Spleen (tissue), 11 donors: ENCODE measurements at regions not wholly inside any gene's neighbourhood (a gene's known extent, or its start where the extent isn't known, plus 50 kb on each side); places are given as distances from the start of the nearest gene placed in this dataset.

Experiments
- DNase-seq: peaks from one replicate; pipeline ENCODE4 v3.0.0-alpha.2; 2020
- H3K27ac ChIP-seq, 8 donors: fragments of 200-600 bp; sonication (generic) in 7 of 8; 1 replicate in 4 of 8; 2 replicates in 4 of 8; pipeline versions ENCODE4 v1.5.0 to v1.8.0; 2016 to 2021; ENCODE audit warnings: inconsistent platforms in 4 of 8, mild to moderate bottlenecking in 4 of 8, moderate library complexity in 1 of 8
- H3K27me3 ChIP-seq, 7 donors: fragments of 200-600 bp; sonication (generic) in 6 of 7; replicated peaks in 1 of 7; 1 replicate in 4 of 7; 2 replicates in 3 of 7; pipeline versions ENCODE4 v1.5.0 to v1.8.0; 2016 to 2021; ENCODE audit warnings: inconsistent platforms in 3 of 7, mild to moderate bottlenecking in 1 of 7
- H3K36me3 ChIP-seq, 6 donors: fragments of 200-600 bp; sonication (generic) in 5 of 6; 1 replicate in 4 of 6; 2 replicates in 2 of 6; pipeline versions ENCODE4 v1.5.0 to v1.8.0; 2016 to 2021; ENCODE audit warnings: inconsistent platforms in 2 of 6
- H3K4me1 ChIP-seq, 6 donors: fragments of 200-600 bp; sonication (generic) in 5 of 6; 1 replicate in 3 of 6; 2 replicates in 3 of 6; pipeline versions ENCODE4 v1.5.0 to v1.8.0; 2016 to 2021; ENCODE audit warnings: inconsistent platforms in 3 of 6
- H3K4me3 ChIP-seq, 8 donors: fragments of 200-600 bp; sonication (generic) in 7 of 8; 1 replicate in 4 of 8; 2 replicates in 4 of 8; pipeline versions ENCODE4 v1.5.0 to v1.8.0; 2016 to 2021; ENCODE audit warnings: inconsistent platforms in 4 of 8, mild to moderate bottlenecking in 4 of 8, moderate library complexity in 2 of 8
- H3K9me3 ChIP-seq, 8 donors: fragments of 200-600 bp; sonication (generic) in 7 of 8; 1 replicate in 4 of 8; 2 replicates in 4 of 8; pipeline versions ENCODE4 v1.5.0 to v1.8.0; 2016 to 2021; ENCODE audit warnings: inconsistent platforms in 4 of 8
- POLR2A ChIP-seq, 3 donors: fragments of 450-650 bp; IDR thresholded peaks; one replicate each; pipeline ENCODE4 v1.5.1; 2017; ENCODE audit warnings: antibody characterized with exemption in 3 of 3, mild to moderate bottlenecking in 1 of 3
- POLR2AphosphoS5 ChIP-seq, 3 donors: sonication (generic); formaldehyde crosslinking; IDR thresholded peaks; one replicate each; pipeline ENCODE4 v1.5.1; 2017; ENCODE audit warnings: antibody characterized with exemption in 3 of 3
- WGBS, 5 donors: extraction: QIAGEN DNeasy Blood & Tissue Kit in 3 of 5; methylation state at CpG; one replicate each; pipeline versions ENCODE4 v1.1.5 to v1.1.7; 2013 to 2018; 5-methylcytosine and 5-hydroxymethylcytosine counted together
- intact Hi-C: fragments of 100-400 bp; cut with DNase I; formaldehyde crosslinking; loops from one replicate; pipeline ENCODE4 v1.15.0; 2023; ENCODE audit warnings: low total_unique reads
- TF ChIP-seq, protein P1 (sequence below), 11 experiments: fragments of 200-600 bp in 7 of 11; fragments of 450-650 bp in 4 of 11; sonication (generic) in 4 of 11; IDR thresholded peaks in 8 of 11; conservative IDR thresholded peaks in 3 of 11; 1 replicate in 7 of 11; 2 replicates in 4 of 11; pipeline versions ENCODE4 v1.4.0 to v1.8.0; 2016 to 2021; ENCODE audit warnings: antibody characterized with exemption in 11 of 11, inconsistent platforms in 4 of 11, mild to moderate bottlenecking in 1 of 11
- donor health status: healthy with polysubstance abuse.
- donor health status: DM: no; HTN: no; CAD: no; lungs with moderate emphysema.
- donor health status: DM: no; HTN: no; CAD: no.
- donor health status: Bipolar disorder and iron deficiency.
- donor health status: healthy.
- donor health status: DM: no; HTN: no; CAD: no.
- donor health status: DM: yes; HTN: yes; CAD: no.

DNA sequence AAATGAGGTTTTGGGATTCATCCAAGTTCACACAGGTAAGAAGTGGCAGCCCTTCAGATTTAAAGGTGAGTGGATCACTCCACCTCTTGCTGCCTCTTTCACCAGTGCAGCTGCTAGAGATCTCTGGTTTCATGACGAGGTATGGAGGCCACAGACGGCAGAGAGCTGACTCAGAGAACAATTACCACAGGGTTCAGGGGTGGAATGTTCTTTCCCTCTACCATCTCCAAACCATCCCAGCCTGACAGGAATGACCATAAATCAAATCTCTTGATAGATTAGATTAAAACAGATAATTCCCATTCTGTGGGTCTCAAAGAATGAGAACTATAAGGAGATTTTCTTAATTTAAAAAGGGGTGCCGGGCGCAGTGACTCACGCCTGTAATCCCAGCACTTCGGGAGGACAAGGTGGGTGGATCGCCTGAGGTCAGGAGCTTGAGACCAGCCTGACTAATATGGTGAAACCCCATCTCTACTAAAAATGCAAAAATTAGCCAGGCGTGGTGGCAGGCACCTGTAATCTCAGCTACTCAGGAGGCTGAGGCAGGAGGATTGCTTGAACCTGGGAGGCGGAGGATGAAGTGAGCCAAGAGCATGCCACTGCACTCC is 174.2 kb upstream of the ATP11B start:
- H3K4me1 ChIP-seq, result no peaks in the 10 kb centered on the region
- no peaks in the 10 kb centered on the region for H3K9me3 ChIP-seq
- peaks cover 0 to 26% (median 0%) of the 10 kb centered on the region in 7 donors for H3K27me3 ChIP-seq
- H3K4me3 ChIP-seq, result no peak overlapping the region
- no peak for DNase-seq
- WGBS, 5 donors, result 80 to 92% (median 83%) methylated on average over 9 of the region's 9 CpGs
- intact Hi-C loops, result no loop called here
- no peaks in the 10 kb centered on the region for H3K36me3 ChIP-seq
- no peak overlapping the region for H3K27ac ChIP-seq
- TF ChIP-seq, protein P1, sequence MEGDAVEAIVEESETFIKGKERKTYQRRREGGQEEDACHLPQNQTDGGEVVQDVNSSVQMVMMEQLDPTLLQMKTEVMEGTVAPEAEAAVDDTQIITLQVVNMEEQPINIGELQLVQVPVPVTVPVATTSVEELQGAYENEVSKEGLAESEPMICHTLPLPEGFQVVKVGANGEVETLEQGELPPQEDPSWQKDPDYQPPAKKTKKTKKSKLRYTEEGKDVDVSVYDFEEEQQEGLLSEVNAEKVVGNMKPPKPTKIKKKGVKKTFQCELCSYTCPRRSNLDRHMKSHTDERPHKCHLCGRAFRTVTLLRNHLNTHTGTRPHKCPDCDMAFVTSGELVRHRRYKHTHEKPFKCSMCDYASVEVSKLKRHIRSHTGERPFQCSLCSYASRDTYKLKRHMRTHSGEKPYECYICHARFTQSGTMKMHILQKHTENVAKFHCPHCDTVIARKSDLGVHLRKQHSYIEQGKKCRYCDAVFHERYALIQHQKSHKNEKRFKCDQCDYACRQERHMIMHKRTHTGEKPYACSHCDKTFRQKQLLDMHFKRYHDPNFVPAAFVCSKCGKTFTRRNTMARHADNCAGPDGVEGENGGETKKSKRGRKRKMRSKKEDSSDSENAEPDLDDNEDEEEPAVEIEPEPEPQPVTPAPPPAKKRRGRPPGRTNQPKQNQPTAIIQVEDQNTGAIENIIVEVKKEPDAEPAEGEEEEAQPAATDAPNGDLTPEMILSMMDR (IDR thresholded peaks at IDR 0.05 in 8 of 11, conservative IDR thresholded peaks at IDR 0.05 in 3 of 11), result no peak
- TF ChIP-seq POLR2A (IDR thresholded peaks at IDR 0.05) (no peak), POLR2AphosphoS5 (IDR thresholded peaks at IDR 0.05) (no peak)

DNA sequence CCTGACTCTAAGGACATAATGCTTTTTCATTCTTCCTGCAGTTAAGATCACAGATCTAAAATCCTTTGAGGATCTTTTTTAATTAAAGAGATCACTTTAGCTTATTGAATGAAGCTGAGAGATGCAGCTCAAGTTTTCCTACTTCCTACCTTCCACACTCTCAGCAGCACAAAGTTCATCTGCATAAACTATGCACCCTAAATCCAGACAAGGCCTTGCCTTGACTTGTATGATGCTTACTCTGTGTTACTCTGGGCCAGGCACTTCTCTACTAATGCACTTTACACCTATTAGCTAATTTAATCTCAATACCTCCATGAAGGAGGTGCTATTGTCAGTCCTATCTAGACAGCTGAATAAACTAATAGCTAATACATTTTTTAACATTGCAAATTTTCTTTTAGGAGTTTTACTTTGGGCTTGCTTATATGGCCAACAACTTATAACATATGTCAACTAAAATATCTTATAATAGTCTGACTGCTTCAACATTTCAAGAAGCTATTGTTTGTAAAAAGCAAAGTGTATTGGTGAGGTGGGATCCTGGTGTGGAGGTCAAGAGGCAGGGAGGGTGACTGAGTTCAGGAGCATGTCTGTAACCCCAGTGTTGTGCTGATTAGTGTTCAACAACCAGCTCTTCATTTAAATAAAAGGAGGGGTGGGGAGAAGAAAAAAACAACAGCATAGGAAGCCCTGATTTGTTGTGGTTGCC is 172.4 kb upstream of the ATP11B start:
- no peaks in the 10 kb centered on the region for H3K9me3 ChIP-seq
- no peaks in the 10 kb centered on the region for H3K36me3 ChIP-seq
- H3K27me3 ChIP-seq, result peaks cover 0 to 25% (median 0%) of the 10 kb centered on the region in 7 donors
- H3K4me1 ChIP-seq, result no peaks in the 10 kb centered on the region
- DNase-seq, result no peak
- intact Hi-C loops, result no loop called here
- H3K27ac ChIP-seq, result no peak overlapping the region
- no peak overlapping the region for H3K4me3 ChIP-seq
- TF ChIP-seq, protein P1 (IDR thresholded peaks at IDR 0.05 in 8 of 11, conservative IDR thresholded peaks at IDR 0.05 in 3 of 11), result no peak
- TF ChIP-seq POLR2AphosphoS5 (IDR thresholded peaks at IDR 0.05), result no peak
- TF ChIP-seq POLR2A (IDR thresholded peaks at IDR 0.05), result no peak

DNA sequence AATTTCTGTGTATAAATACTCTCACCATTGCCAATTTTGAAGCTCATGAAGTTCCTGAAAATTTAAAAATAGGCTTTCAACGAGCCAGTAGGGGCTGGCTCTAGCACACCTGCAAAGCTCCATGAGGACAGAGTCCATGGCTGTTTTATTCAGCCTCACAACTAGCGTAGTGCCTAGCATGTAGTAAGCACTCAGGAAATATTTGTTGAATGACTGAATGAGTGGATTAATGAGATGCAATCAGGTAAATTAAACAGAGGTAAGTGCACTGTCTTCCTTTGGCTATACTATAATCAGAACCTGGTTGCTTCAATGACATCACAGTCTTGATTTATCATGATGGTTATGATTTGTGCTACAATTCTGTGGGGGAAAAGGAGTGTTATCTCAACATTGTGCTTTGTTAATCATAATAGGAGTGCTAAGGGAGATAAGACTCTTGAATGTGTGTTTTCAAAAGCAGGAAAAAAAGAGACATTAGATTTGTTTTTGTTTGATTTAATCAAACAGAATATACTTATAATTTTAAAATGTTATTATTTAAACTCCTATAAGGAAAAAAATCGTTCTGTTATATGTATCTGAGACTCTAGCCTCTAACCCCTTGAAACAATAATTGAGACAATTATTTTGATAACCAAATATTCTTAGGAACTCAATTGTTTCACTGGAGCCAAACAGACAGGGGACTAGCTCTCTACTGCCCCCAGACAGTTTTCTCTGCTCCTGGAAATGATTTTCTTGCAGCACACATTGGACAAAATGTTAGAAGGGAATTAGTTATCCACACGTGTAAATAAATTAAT is 171.7 kb upstream of the ATP11B start:
- Histone ChIP-seq H3K4me1 (no peaks in the 10 kb centered on the region), H3K36me3 (no peaks in the 10 kb centered on the region), H3K4me3 (no peak overlapping the region), H3K9me3 (no peaks in the 10 kb centered on the region), H3K27ac (no peak overlapping the region), H3K27me3 (peaks cover 0 to 22% (median 0%) of the 10 kb centered on the region in 7 donors)
- 30 to 36% (median 33%) methylated on average over 4 of the region's 4 CpGs for WGBS, 5 donors
- TF ChIP-seq, protein P1 (IDR thresholded peaks at IDR 0.05 in 8 of 11, conservative IDR thresholded peaks at IDR 0.05 in 3 of 11), result no peak
- TF ChIP-seq POLR2AphosphoS5 (IDR thresholded peaks at IDR 0.05) (no peak), POLR2A (IDR thresholded peaks at IDR 0.05) (no peak)
- no peak for DNase-seq
- intact Hi-C loops, result no loop called here

DNA sequence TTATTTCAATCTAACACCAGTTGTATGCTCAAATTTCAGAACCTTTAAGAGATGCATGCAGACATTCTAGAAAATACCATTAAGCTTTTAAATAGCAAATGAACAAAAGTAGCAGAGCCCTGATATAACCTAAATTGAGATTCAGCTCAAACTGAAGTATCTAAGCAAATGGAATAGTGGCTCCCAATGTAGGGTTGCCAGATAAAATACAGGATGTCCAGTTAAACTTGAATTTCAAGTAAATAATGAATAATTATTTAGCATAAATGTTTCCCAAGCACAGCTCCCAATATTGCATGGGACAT is 171.1 kb upstream of the ATP11B start:
- Histone ChIP-seq H3K4me3 (no peak overlapping the region), H3K4me1 (no peaks in the 10 kb centered on the region), H3K36me3 (no peaks in the 10 kb centered on the region), H3K9me3 (no peaks in the 10 kb centered on the region), H3K27me3 (peaks cover 0 to 22% (median 0%) of the 10 kb centered on the region in 7 donors), H3K27ac (no peak overlapping the region)
- intact Hi-C loops, result no loop called here
- TF ChIP-seq POLR2AphosphoS5 (IDR thresholded peaks at IDR 0.05) (no peak), POLR2A (IDR thresholded peaks at IDR 0.05) (no peak)
- TF ChIP-seq, protein P1 (IDR thresholded peaks at IDR 0.05 in 8 of 11, conservative IDR thresholded peaks at IDR 0.05 in 3 of 11), result no peak
- no peak for DNase-seq
